ENCODE measurements at regions not wholly inside any gene's neighbourhood (a gene's known extent, or its start where the extent isn't known, plus 50 kb on each side); places are given as distances from the start of the nearest gene placed in this dataset.

GRCh38 chr2:47262657-47263056 is 86.3 kb upstream of the CALM2 start:
- TF ChIP-seq EZH2 (IDR thresholded peaks at IDR 0.05; ENCODE audit: low read depth) = no peak
- no peak for TF ChIP-seq CTCF (conservative IDR thresholded peaks at IDR 0.05)

Measured in PC-9 (cell line).